GM12872 (cell line): ENCODE measurements at regions not wholly inside any gene's neighbourhood (a gene's known extent, or its start where the extent isn't known, plus 50 kb on each side); places are given as distances from the start of the nearest gene placed in this dataset.

ENCODE experiments used
- CTCF ChIP-seq: IDR thresholded peaks from 3 replicates; pipeline ENCODE4 v1.5.1; 2011; ENCODE audit warnings: low read depth, mild to moderate bottlenecking, low read length, moderate library complexity; ENCODE audit not compliant: insufficient read depth

GRCh38 chr6:65830151-65830550 is 123.1 kb upstream of the EYS start:
- no peak for TF ChIP-seq CTCF

DNA sequence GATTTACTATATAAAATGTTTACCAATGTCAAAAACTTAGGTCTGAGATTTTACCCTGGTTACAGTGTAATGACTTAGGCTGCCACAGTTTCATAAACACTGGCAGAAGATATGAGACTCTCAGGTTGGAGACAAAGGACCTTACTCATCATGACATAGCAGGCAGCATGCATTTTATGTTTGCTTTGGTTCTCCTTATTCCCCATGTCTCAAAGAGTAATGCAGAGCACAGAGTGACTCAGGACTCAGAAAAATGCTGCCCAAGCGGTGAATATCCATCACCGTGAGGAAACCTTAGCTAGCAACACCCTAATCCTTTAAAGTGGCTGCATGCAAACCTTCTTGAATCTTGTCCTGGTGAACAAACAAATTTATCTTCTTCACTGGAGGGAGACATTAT is 112.1 kb upstream of the EYS start:
- no peak for TF ChIP-seq CTCF

- no peak for TF ChIP-seq CTCF
Measured at GRCh38 chr6:65818576-65818975, 111.5 kb upstream of the EYS start.

DNA sequence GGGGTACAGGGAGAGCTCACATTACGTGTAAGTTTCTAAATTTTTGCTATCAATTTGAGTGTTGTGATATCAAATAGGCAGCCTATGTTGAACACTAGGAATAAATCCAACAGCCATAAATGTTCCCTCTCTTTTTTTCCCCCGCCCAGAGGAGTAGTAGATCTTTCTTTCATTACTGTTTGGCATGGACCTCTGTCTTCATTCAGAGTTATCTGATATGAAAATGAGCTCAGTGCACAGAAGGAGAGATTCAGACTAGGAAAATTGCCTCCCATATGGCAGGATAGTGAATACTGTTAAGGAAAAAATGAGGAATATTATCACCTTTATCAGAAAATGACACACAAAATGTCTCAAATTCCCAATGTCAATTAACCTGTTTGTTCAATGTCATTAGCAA is 110.0 kb upstream of the EYS start:
- no peak for TF ChIP-seq CTCF

DNA sequence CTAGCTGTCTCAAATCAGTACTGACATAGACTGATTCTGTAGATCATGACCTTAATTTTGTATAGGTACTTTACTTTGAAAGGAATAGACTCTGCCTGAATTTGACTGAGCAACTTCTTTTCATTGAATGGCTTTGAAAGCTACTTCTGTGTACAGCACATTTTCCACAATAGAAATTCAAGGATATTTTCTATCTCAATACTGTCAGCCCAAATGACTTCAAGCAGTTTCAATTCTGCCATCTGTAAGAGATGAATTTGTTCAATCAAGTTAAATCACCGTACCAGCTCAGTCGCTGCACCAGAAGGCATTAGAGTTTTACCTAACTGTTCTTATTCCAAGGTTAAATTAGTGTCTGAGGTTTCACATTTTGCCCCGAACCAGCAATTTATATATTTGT is 107.0 kb upstream of the EYS start:
- TF ChIP-seq CTCF: no peak

DNA sequence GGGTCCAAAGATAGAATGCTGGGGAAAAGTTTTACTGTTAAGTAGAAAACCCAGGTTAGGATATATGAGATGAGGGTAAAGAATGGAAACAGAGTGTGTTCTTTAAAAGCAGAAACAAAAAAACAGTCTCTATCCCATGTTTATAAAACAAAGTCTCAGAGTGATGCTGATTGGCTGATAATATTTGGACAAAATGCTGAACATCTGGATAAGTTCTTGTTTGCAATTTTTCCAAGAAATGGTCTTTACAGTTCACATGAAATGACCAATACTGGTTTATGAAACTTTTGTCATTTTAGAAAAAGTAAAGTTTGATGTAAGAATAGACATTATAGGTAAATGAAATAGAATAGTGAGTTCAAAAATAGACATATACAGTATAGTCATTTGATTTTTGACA is 96.2 kb upstream of the EYS start:
- no peak for TF ChIP-seq CTCF

- no peak for TF ChIP-seq CTCF
Measured at GRCh38 chr6:65799389-65799788, 92.4 kb upstream of the EYS start.
